A673 (cell line): ENCODE measurements at regions not wholly inside any gene's neighbourhood (a gene's known extent, or its start where the extent isn't known, plus 50 kb on each side); places are given as distances from the start of the nearest gene placed in this dataset.
"Not testable (repeated sequence)": the region's sequence is repeated elsewhere in the genome, so short reads cannot be mapped to it uniquely, and the experiment has no call there.

ENCODE experiments used
- BruUV-seq: library from RNA; stranded (reverse); fragments of 400-500 nt; replicated peaks from 2 replicates; lab custom pipeline; 2021; lab: Mats Ljungman, UMichigan
- CTCF ChIA-PET: fragments of 300-600 bp; sonication (Branson Sonifier 250); formaldehyde crosslinking; loops from one replicate; lab custom pipeline; 2022; ENCODE audit warnings: antibody characterized with exemption; lab: Charles Lee
- POLR2A ChIA-PET: fragments of 300-600 bp; sonication (Branson Sonifier 250); formaldehyde crosslinking; loops from one replicate; lab custom pipeline; 2022; ENCODE audit warnings: antibody characterized with exemption; ENCODE audit not compliant: low non-redundant PET; lab: Charles Lee
- DNase-seq: peaks from one replicate; pipeline ENCODE4 v3.0.0-alpha.2; 2015; ENCODE audit warnings: low spot score
- H3K27ac ChIP-seq: fragments of 200-600 bp; sonication (generic); 2 replicates; pipeline ENCODE4 v1.5.1; 2016; ENCODE audit warnings: mixed run types, low read depth, mild to moderate bottlenecking, mixed read lengths, antibody characterized with exemption, low read length; ENCODE audit not compliant: poor library complexity, severe bottlenecking
- H3K27me3 ChIP-seq: fragments of 200-600 bp; sonication (generic); replicated peaks from 2 replicates; pipeline ENCODE4 v1.6.1; 2017; ENCODE audit warnings: mixed run types, low read depth, mild to moderate bottlenecking, mixed read lengths, antibody characterized with exemption, low read length; ENCODE audit not compliant: insufficient read depth, poor library complexity
- H3K36me3 ChIP-seq: fragments of 200-600 bp; sonication (generic); 2 replicates; pipeline ENCODE4 v1.6.1; 2016; ENCODE audit warnings: mixed run types, mild to moderate bottlenecking, mixed read lengths, antibody characterized with exemption, low read length; ENCODE audit not compliant: insufficient read depth, poor library complexity, severe bottlenecking
- H3K4me1 ChIP-seq: fragments of 200-600 bp; sonication (generic); 2 replicates; pipeline ENCODE4 v1.6.1; 2017; ENCODE audit warnings: mixed run types, mild to moderate bottlenecking, mixed read lengths, antibody characterized with exemption, low read length; ENCODE audit not compliant: insufficient read depth, poor library complexity, severe bottlenecking
- H3K4me3 ChIP-seq: fragments of 200-600 bp; sonication (generic); 2 replicates; pipeline ENCODE4 v1.5.1; 2016; ENCODE audit warnings: low read depth, mixed run types, mild to moderate bottlenecking, mixed read lengths, low read length; ENCODE audit not compliant: poor library complexity, severe bottlenecking
- H3K9me3 ChIP-seq: fragments of 200-600 bp; sonication (generic); 2 replicates; pipeline ENCODE4 v1.6.1; 2016; ENCODE audit warnings: mixed run types, low read depth, mild to moderate bottlenecking, mixed read lengths, antibody characterized with exemption, low read length; ENCODE audit not compliant: poor library complexity, severe bottlenecking
- CTCF ChIP-seq: fragments of 300-800, 200-600 bp; sonication (generic); conservative IDR thresholded peaks from 2 replicates; pipeline ENCODE4 v1.5.1; 2017; ENCODE audit warnings: low read depth, mild to moderate bottlenecking, antibody characterized with exemption, low read length, moderate library complexity, mixed read lengths
- EZH2 ChIP-seq: fragments of 200-600 bp; sonication (generic); IDR thresholded peaks from 2 replicates; pipeline ENCODE4 v1.6.1; 2017; ENCODE audit warnings: borderline replicate concordance, low read depth, mild to moderate bottlenecking, mixed read lengths, antibody characterized with exemption, low read length; ENCODE audit not compliant: poor library complexity, severe bottlenecking
- intact Hi-C: fragments of 100-400 bp; cut with micrococcal nuclease; formaldehyde crosslinking; loops from one replicate; pipeline ENCODE4 v1.10.0; 2022; ENCODE audit not compliant: unreplicated experiment

- POLR2A ChIA-PET = no interaction called here
- no peaks in the 10 kb centered on the region for H3K4me1 ChIP-seq
- BruUV-seq = no TSS peak
- intact Hi-C loops = no loop called here
- no peak overlapping the region for H3K4me3 ChIP-seq
- H3K36me3 ChIP-seq = no peaks in the 10 kb centered on the region
- no peak for DNase-seq
- H3K27me3 ChIP-seq = no peaks in the 10 kb centered on the region
- TF ChIP-seq CTCF (no peak), EZH2 (no peak)
- H3K9me3 ChIP-seq = no peaks in the 10 kb centered on the region
- CTCF ChIA-PET = no interaction called here
- H3K27ac ChIP-seq = no peak overlapping the region
Observed at GRCh38 chr17:63294776-63295175, 151.3 kb downstream of the CYB561 start.

- Histone ChIP-seq H3K27ac (no peak overlapping the region), H3K27me3 (no peaks in the 10 kb centered on the region), H3K36me3 (no peaks in the 10 kb centered on the region), H3K4me1 (no peaks in the 10 kb centered on the region), H3K9me3 (no peaks in the 10 kb centered on the region), H3K4me3 (no peak overlapping the region)
- no peak for DNase-seq
- intact Hi-C loops = no loop called here
- ChIA-PET POLR2A (no interaction called here), CTCF (no interaction called here)
- BruUV-seq = no TSS peak
- TF ChIP-seq EZH2 (no peak), CTCF (no peak)
Observed at GRCh38 chr17:63295288-63295687, 150.8 kb downstream of the CYB561 start.

GRCh38 chr17:63295839-63296590 is 150.1 kb downstream of the CYB561 start:
- TF ChIP-seq EZH2 (no peak), CTCF (no peak)
- ChIA-PET POLR2A (no interaction called here), CTCF (no interaction called here)
- DNase-seq = no peak
- Histone ChIP-seq H3K4me3 (no peak overlapping the region), H3K27ac (no peak overlapping the region), H3K4me1 (no peaks in the 10 kb centered on the region), H3K36me3 (no peaks in the 10 kb centered on the region), H3K9me3 (no peaks in the 10 kb centered on the region), H3K27me3 (no peaks in the 10 kb centered on the region)
- no TSS peak for BruUV-seq
- intact Hi-C loops = no loop called here

- POLR2A ChIA-PET, BruUV-seq, H3K9me3 ChIP-seq, H3K36me3 ChIP-seq, H3K4me3 ChIP-seq, intact Hi-C loops, H3K27ac ChIP-seq, H3K4me1 ChIP-seq, DNase-seq, H3K27me3 ChIP-seq, CTCF ChIA-PET: not testable (repeated sequence)
Observed at GRCh38 chr17:63298916-63299315, 147.2 kb downstream of the CYB561 start.
